GM10266 (cell line): ENCODE measurements at regions not wholly inside any gene's neighbourhood (a gene's known extent, or its start where the extent isn't known, plus 50 kb on each side); places are given as distances from the start of the nearest gene placed in this dataset.

Source experiments
- DNase-seq: peaks from one replicate; pipeline ENCODE4 v3.0.0; 2012; ENCODE audit errors: extremely low spot score
- CTCF ChIP-seq: IDR thresholded peaks from 2 replicates; pipeline ENCODE4 v1.5.1; 2012; ENCODE audit warnings: mild to moderate bottlenecking, low read depth; ENCODE audit not compliant: control insufficient read depth, insufficient read depth; ENCODE audit errors: missing control alignments

GRCh38 chr13:89902223-89902622, 1445.3 kb upstream of the MIR17HG start:
- DNase-seq = no peak
- TF ChIP-seq CTCF = no peak

GRCh38 chr13:89903115-89903514, 1444.4 kb upstream of the MIR17HG start:
- TF ChIP-seq CTCF = no peak
- DNase-seq = no peak

GRCh38 chr13:89910166-89910565, 1437.3 kb upstream of the MIR17HG start:
- no peak for TF ChIP-seq CTCF
- no peak for DNase-seq

- no peak for DNase-seq
- no peak for TF ChIP-seq CTCF
Observed at GRCh38 chr13:89916551-89916950, 1430.9 kb upstream of the MIR17HG start.

- TF ChIP-seq CTCF = no peak
- no peak for DNase-seq
Observed at GRCh38 chr13:89920461-89920860, 1427.0 kb upstream of the MIR17HG start.

GRCh38 chr13:89923052-89923451, 1424.4 kb upstream of the MIR17HG start:
- DNase-seq = no peak
- no peak for TF ChIP-seq CTCF

- DNase-seq = no peak
- no peak for TF ChIP-seq CTCF
Observed at GRCh38 chr13:89923736-89924135, 1423.8 kb upstream of the MIR17HG start.

- DNase-seq = peak; percentile 4
- no peak for TF ChIP-seq CTCF
Observed at GRCh38 chr13:89925107-89925506, 1422.4 kb upstream of the MIR17HG start.
